WTC11 (cell line): ENCODE measurements at regions not wholly inside any gene's neighbourhood (a gene's known extent, or its start where the extent isn't known, plus 50 kb on each side); places are given as distances from the start of the nearest gene placed in this dataset.

Experiments
- ATAC-seq: fragments of 200-7000 bp; cut with Tn5 transposase; 2 replicates; pipeline ENCODE4 v1.10.0; 2021; ENCODE audit warnings: mild to moderate bottlenecking, moderate library complexity
- CTCF ChIA-PET: fragments of 300-600 bp; sonication (Branson Sonifier 250); formaldehyde crosslinking; loops from one replicate; lab custom pipeline; 2021; ENCODE audit warnings: antibody characterized with exemption; lab: Charles Lee
- POLR2A ChIA-PET: fragments of 350-600 bp; sonication (Branson Sonifier 250); formaldehyde crosslinking; loops from one replicate; lab custom pipeline; 2021; ENCODE audit warnings: antibody characterized with exemption; lab: Charles Lee
- DNase-seq: peaks from one replicate; pipeline ENCODE4 v3.0.0; 2021; ENCODE audit warnings: low spot score
- H3K27ac Mint-ChIP-seq: 2 replicates; pipeline ENCODE4 v1.8.0; 2021; ENCODE audit warnings: mixed read lengths
- H3K27me3 Mint-ChIP-seq: 2 replicates; pipeline ENCODE4 v1.8.0; 2021; ENCODE audit warnings: low read depth, mild to moderate bottlenecking, moderate library complexity, mixed read lengths
- H3K36me3 Mint-ChIP-seq: 2 replicates; pipeline ENCODE4 v1.8.0; 2021; ENCODE audit warnings: mixed read lengths
- H3K4me1 Mint-ChIP-seq: 2 replicates; pipeline ENCODE4 v1.8.0; 2022; ENCODE audit warnings: mixed read lengths
- H3K4me3 Mint-ChIP-seq: 2 replicates; pipeline ENCODE4 v1.8.0; 2021; ENCODE audit warnings: mild to moderate bottlenecking, moderate library complexity, mixed read lengths
- H3K9me3 Mint-ChIP-seq: 2 replicates; pipeline ENCODE4 v1.8.0; 2021; ENCODE audit warnings: mixed read lengths
- AR ChIP-seq: fragments of 250-450 bp; sonication (Bioruptor Pico); IDR thresholded peaks from 2 replicates; pipeline ENCODE4 v1.9.0; 2021; ENCODE audit warnings: mild to moderate bottlenecking
- ARID4B ChIP-seq: sonication (generic); formaldehyde crosslinking; IDR thresholded peaks from 2 replicates; pipeline ENCODE4 v1.8.0; 2023; ENCODE audit warnings: missing genetic modification reagents, mild to moderate bottlenecking, borderline replicate concordance
- EMX1 ChIP-seq: fragments of 250-450 bp; sonication (Bioruptor Pico); IDR thresholded peaks from 2 replicates; pipeline ENCODE4 v1.8.0; 2021; ENCODE audit warnings: mild to moderate bottlenecking
- ERG ChIP-seq: fragments of 250-450 bp; sonication (Bioruptor Pico); IDR thresholded peaks from 2 replicates; pipeline ENCODE4 v1.8.0; 2021; ENCODE audit warnings: mild to moderate bottlenecking
- ETV6 ChIP-seq: sonication (generic); formaldehyde crosslinking; IDR thresholded peaks from 2 replicates; pipeline ENCODE4 v1.8.1; 2022; ENCODE audit warnings: mild to moderate bottlenecking, missing genetic modification reagents
- FOXJ3 ChIP-seq: sonication (generic); formaldehyde crosslinking; IDR thresholded peaks from 2 replicates; pipeline ENCODE4 v1.9.0; 2021; ENCODE audit warnings: missing genetic modification reagents, mild to moderate bottlenecking, borderline replicate concordance
- IRF2 ChIP-seq: sonication (generic); formaldehyde crosslinking; IDR thresholded peaks from 2 replicates; pipeline ENCODE4 v1.8.0; 2022; ENCODE audit warnings: low read depth, missing genetic modification reagents, borderline replicate concordance
- OVOL2 ChIP-seq: fragments of 250-450 bp; sonication (Bioruptor Pico); IDR thresholded peaks from 2 replicates; pipeline ENCODE4 v1.9.0; 2021; ENCODE audit warnings: mild to moderate bottlenecking, borderline replicate concordance
- SMAD3 ChIP-seq: sonication (generic); formaldehyde crosslinking; IDR thresholded peaks from 2 replicates; pipeline ENCODE4 v1.8.0; 2022; ENCODE audit warnings: missing genetic modification reagents, mild to moderate bottlenecking, borderline replicate concordance
- SOX15 ChIP-seq: fragments of 250-450 bp; sonication (Bioruptor Pico); IDR thresholded peaks from 2 replicates; pipeline ENCODE4 v1.9.0; 2021; ENCODE audit warnings: mild to moderate bottlenecking
- TEAD4 ChIP-seq: sonication (generic); formaldehyde crosslinking; IDR thresholded peaks from 2 replicates; pipeline ENCODE4 v1.8.0; 2022; ENCODE audit warnings: mild to moderate bottlenecking, missing genetic modification reagents
- ZMAT4 ChIP-seq: fragments of 250-450 bp; sonication (Bioruptor Pico); IDR thresholded peaks from 2 replicates; pipeline ENCODE4 v1.9.0; 2021; ENCODE audit warnings: mild to moderate bottlenecking
- ZNF121 ChIP-seq: sonication (generic); formaldehyde crosslinking; IDR thresholded peaks from 2 replicates; pipeline ENCODE4 v1.8.0; 2023; ENCODE audit warnings: missing genetic modification reagents
- ZNF425 ChIP-seq: fragments of 250-450 bp; sonication (Bioruptor Pico); conservative IDR thresholded peaks from 2 replicates; pipeline ENCODE4 v1.9.0; 2021; ENCODE audit warnings: mild to moderate bottlenecking
- TF ChIP-seq, protein P1 (sequence below): sonication (generic); formaldehyde crosslinking; IDR thresholded peaks from 2 replicates; pipeline ENCODE4 v1.8.1; 2022; ENCODE audit warnings: mild to moderate bottlenecking, moderate library complexity, missing genetic modification reagents
- TF ChIP-seq, protein P2 (sequence below): sonication (generic); formaldehyde crosslinking; conservative IDR thresholded peaks from 2 replicates; pipeline ENCODE4 v1.8.1; 2023; ENCODE audit warnings: mild to moderate bottlenecking, low read depth, missing genetic modification reagents, moderate library complexity
- TF ChIP-seq, protein P3 (sequence below): sonication (generic); formaldehyde crosslinking; IDR thresholded peaks from 2 replicates; pipeline ENCODE4 v1.8.0; 2023; ENCODE audit warnings: mild to moderate bottlenecking, missing genetic modification reagents

- Mint-ChIP-seq H3K4me1 (no peaks in the 10 kb centered on the region), H3K9me3 (no peaks in the 10 kb centered on the region), H3K36me3 (no peaks in the 10 kb centered on the region), H3K27me3 (no peaks in the 10 kb centered on the region), H3K27ac (no peak overlapping the region), H3K4me3 (no peak overlapping the region)
- ChIA-PET CTCF (no interaction called here), POLR2A (no interaction called here)
- ATAC-seq (no peak), DNase-seq (no peak)
- TF ChIP-seq ETV6 (CRISPR knock-in tag) = no peak
- no peak for TF ChIP-seq ZMAT4 (CRISPR knock-in tag)
- no peak for TF ChIP-seq ARID4B (CRISPR knock-in tag)
- TF ChIP-seq ZNF425 (CRISPR knock-in tag) = no peak
- TF ChIP-seq OVOL2 (CRISPR knock-in tag) = no peak
- TF ChIP-seq, protein P1, sequence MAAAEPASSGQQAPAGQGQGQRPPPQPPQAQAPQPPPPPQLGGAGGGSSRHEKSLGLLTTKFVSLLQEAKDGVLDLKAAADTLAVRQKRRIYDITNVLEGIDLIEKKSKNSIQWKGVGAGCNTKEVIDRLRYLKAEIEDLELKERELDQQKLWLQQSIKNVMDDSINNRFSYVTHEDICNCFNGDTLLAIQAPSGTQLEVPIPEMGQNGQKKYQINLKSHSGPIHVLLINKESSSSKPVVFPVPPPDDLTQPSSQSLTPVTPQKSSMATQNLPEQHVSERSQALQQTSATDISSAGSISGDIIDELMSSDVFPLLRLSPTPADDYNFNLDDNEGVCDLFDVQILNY (CRISPR knock-in tag) = no peak
- TF ChIP-seq, protein P2, sequence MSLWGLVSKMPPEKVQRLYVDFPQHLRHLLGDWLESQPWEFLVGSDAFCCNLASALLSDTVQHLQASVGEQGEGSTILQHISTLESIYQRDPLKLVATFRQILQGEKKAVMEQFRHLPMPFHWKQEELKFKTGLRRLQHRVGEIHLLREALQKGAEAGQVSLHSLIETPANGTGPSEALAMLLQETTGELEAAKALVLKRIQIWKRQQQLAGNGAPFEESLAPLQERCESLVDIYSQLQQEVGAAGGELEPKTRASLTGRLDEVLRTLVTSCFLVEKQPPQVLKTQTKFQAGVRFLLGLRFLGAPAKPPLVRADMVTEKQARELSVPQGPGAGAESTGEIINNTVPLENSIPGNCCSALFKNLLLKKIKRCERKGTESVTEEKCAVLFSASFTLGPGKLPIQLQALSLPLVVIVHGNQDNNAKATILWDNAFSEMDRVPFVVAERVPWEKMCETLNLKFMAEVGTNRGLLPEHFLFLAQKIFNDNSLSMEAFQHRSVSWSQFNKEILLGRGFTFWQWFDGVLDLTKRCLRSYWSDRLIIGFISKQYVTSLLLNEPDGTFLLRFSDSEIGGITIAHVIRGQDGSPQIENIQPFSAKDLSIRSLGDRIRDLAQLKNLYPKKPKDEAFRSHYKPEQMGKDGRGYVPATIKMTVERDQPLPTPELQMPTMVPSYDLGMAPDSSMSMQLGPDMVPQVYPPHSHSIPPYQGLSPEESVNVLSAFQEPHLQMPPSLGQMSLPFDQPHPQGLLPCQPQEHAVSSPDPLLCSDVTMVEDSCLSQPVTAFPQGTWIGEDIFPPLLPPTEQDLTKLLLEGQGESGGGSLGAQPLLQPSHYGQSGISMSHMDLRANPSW (CRISPR knock-in tag) = no peak
- TF ChIP-seq SOX15 (CRISPR knock-in tag) = no peak
- TF ChIP-seq AR (CRISPR knock-in tag) = no peak
- no peak for TF ChIP-seq EMX1 (CRISPR knock-in tag)
- TF ChIP-seq SMAD3 (CRISPR knock-in tag) = no peak
Observed at GRCh38 chr1:106675558-106675957, 380.9 kb upstream of the PRMT6 start.

- Mint-ChIP-seq H3K27me3 (no peaks in the 10 kb centered on the region), H3K9me3 (no peaks in the 10 kb centered on the region), H3K36me3 (no peaks in the 10 kb centered on the region), H3K4me3 (no peak overlapping the region), H3K27ac (no peak overlapping the region), H3K4me1 (peaks cover 3% of the 10 kb centered on the region)
- ChIA-PET CTCF (no interaction called here), POLR2A (no interaction called here)
- DNase-seq (no peak), ATAC-seq (no peak)
- TF ChIP-seq TEAD4 (CRISPR knock-in tag) (no peak), SOX15 (CRISPR knock-in tag) (no peak), FOXJ3 (CRISPR knock-in tag) (no peak), ERG (CRISPR knock-in tag) (no peak), ZNF121 (CRISPR knock-in tag) (no peak), IRF2 (no peak)
- TF ChIP-seq, protein P3, sequence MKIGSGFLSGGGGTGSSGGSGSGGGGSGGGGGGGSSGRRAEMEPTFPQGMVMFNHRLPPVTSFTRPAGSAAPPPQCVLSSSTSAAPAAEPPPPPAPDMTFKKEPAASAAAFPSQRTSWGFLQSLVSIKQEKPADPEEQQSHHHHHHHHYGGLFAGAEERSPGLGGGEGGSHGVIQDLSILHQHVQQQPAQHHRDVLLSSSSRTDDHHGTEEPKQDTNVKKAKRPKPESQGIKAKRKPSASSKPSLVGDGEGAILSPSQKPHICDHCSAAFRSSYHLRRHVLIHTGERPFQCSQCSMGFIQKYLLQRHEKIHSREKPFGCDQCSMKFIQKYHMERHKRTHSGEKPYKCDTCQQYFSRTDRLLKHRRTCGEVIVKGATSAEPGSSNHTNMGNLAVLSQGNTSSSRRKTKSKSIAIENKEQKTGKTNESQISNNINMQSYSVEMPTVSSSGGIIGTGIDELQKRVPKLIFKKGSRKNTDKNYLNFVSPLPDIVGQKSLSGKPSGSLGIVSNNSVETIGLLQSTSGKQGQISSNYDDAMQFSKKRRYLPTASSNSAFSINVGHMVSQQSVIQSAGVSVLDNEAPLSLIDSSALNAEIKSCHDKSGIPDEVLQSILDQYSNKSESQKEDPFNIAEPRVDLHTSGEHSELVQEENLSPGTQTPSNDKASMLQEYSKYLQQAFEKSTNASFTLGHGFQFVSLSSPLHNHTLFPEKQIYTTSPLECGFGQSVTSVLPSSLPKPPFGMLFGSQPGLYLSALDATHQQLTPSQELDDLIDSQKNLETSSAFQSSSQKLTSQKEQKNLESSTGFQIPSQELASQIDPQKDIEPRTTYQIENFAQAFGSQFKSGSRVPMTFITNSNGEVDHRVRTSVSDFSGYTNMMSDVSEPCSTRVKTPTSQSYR (CRISPR knock-in tag) = no peak
Observed at GRCh38 chr1:106676021-106676420, 380.5 kb upstream of the PRMT6 start.
